ENCODE measurements at regions not wholly inside any gene's neighbourhood (a gene's known extent, or its start where the extent isn't known, plus 50 kb on each side); places are given as distances from the start of the nearest gene placed in this dataset.

GRCh38 chr18:989425-989824 is 84.8 kb downstream of the ADCYAP1 start:
- Histone ChIP-seq H3K27ac (ENCODE audit: low read depth, low read length) (no peak overlapping the region), H3K4me3 (replicated peaks in 1 of 2; ENCODE audit: low read depth in 1 of 2, low read length in 2 of 2) (no peak overlapping the region), H3K9me2 (ENCODE audit: insufficient read depth) (no peaks in the 10 kb centered on the region), H3K4me1 (ENCODE audit: control insufficient read depth in 1 of 2, insufficient read depth in 2 of 2, low read length in 2 of 2) (no peaks in the 10 kb centered on the region), H3K36me3 (ENCODE audit: control insufficient read depth in 1 of 2, insufficient read depth in 2 of 2, low read length in 2 of 2) (no peaks in the 10 kb centered on the region), H3K79me2 (ENCODE audit: insufficient read depth, low read length) (no peaks in the 10 kb centered on the region), H3K4me2 (ENCODE audit: low read length) (no peak overlapping the region), H3K9me3 (ENCODE audit: control insufficient read depth in 1 of 2, insufficient read depth in 1 of 2, low read depth in 1 of 2, low read length in 2 of 2) (no peaks in the 10 kb centered on the region), H3K27me3 (ENCODE audit: insufficient read depth, low read length) (peaks cover 9% of the 10 kb centered on the region; the same call in 1 of the 2 replicates), H4K20me1 (ENCODE audit: insufficient read depth) (no peaks in the 10 kb centered on the region), H3K9ac (ENCODE audit: low read length) (no peak overlapping the region), H2AFZ (ENCODE audit: low read depth, low read length, poor library complexity, severe bottlenecking) (no peak overlapping the region)
- intact Hi-C loops (cut with micrococcal nuclease): no loop called here
- POLR2A ChIA-PET: no interaction called here
- DNase-seq (ENCODE audit: low read depth, low spot score) (no peak), ATAC-seq (no peak)
- CTCF ChIA-PET: no interaction called here
- RAD21 ChIA-PET (ENCODE audit: low non-redundant PET in 1 of 2, low total read pairs in 2 of 2, uncharacterized antibody in 2 of 2, unreplicated experiment in 2 of 2): no interaction called here
- BruUV-seq (replicated peaks): no TSS peak
- TF ChIP-seq REST (IDR thresholded peaks at IDR 0.05; ENCODE audit: low read depth) (no peak), JUND (IDR thresholded peaks at IDR 0.05) (no peak), ZBTB33 (IDR thresholded peaks at IDR 0.05; ENCODE audit: extremely low read depth, insufficient replicate concordance, low read length) (no peak), POLR2AphosphoS5 (IDR thresholded peaks at IDR 0.05; ENCODE audit: low read depth, low read length) (no peak), CTCF (IDR thresholded peaks at IDR 0.05 in 2 of 3, conservative IDR thresholded peaks at IDR 0.05 in 1 of 3; ENCODE audit: borderline replicate concordance in 1 of 3, insufficient read depth in 1 of 3, low read depth in 2 of 3, low read length in 2 of 3) (no peak), CEBPB (IDR thresholded peaks at IDR 0.05; ENCODE audit: low read depth) (no peak), CBX3 (IDR thresholded peaks at IDR 0.05; ENCODE audit: low read depth) (no peak), RAD21 (IDR thresholded peaks at IDR 0.05; ENCODE audit: low read depth) (no peak), POLR2A (IDR thresholded peaks at IDR 0.05; ENCODE audit: borderline replicate concordance, extremely low read depth, insufficient read depth, insufficient read length) (no peak), ELF1 (IDR thresholded peaks at IDR 0.05; ENCODE audit: borderline replicate concordance, low read depth) (no peak), SRF (IDR thresholded peaks at IDR 0.05; ENCODE audit: low read depth) (no peak), MAX (IDR thresholded peaks at IDR 0.05) (no peak), FOSL1 (IDR thresholded peaks at IDR 0.05; ENCODE audit: low read depth) (no peak), ZFX (IDR thresholded peaks at IDR 0.05) (no peak), ATF3 (IDR thresholded peaks at IDR 0.05) (no peak), EZH2phosphoT487 (IDR thresholded peaks at IDR 0.05; ENCODE audit: borderline replicate concordance) (no peak), TCF7L2 (IDR thresholded peaks at IDR 0.05; ENCODE audit: borderline replicate concordance, extremely low read depth, insufficient read depth, insufficient read length) (no peak)
